ENCODE measurements at regions not wholly inside any gene's neighbourhood (a gene's known extent, or its start where the extent isn't known, plus 50 kb on each side); places are given as distances from the start of the nearest gene placed in this dataset.

DNA sequence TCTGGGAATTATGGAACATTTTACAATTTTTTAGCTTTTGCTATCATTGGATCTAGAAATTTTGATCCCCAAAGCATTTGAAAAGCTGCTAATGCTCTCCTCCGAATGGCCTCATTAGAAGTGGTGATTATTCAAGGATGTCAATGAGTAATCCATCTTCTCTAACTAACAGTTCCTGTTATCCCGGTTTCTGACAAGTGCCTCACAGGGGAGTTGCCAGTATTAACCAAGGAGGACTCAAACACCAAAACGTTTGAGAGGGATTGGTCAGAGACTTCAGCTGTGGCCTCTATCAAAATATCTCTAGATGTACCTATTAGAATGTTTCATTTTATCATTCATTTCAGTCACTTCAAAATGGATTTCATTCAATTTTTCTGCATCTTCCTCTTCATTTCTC, 208.3 kb upstream of the ITGA1 start:
- H3K9me3 ChIP-seq (ENCODE audit: control insufficient read depth in 3 of 3, low read length in 3 of 3), result no peaks in the 10 kb centered on the region
- no peak overlapping the region for H3K4me3 ChIP-seq (ENCODE audit: low read length in 3 of 3)
- H3K4me1 ChIP-seq (ENCODE audit: control insufficient read depth in 3 of 3, insufficient read depth in 3 of 3, low read length in 3 of 3), result no peaks in the 10 kb centered on the region
- H3K27ac ChIP-seq (ENCODE audit: low read depth, low read length), result no peak overlapping the region
- H3K36me3 ChIP-seq (ENCODE audit: control insufficient read depth in 3 of 3, insufficient read depth in 3 of 3, low read length in 3 of 3), result no peaks in the 10 kb centered on the region
- H3K9ac ChIP-seq (ENCODE audit: low read depth in 1 of 3, low read length in 3 of 3), result no peak overlapping the region
- H3K27me3 ChIP-seq (ENCODE audit: control insufficient read depth in 3 of 3, insufficient read depth in 3 of 3, low read length in 3 of 3), result no peaks in the 10 kb centered on the region

DNA sequence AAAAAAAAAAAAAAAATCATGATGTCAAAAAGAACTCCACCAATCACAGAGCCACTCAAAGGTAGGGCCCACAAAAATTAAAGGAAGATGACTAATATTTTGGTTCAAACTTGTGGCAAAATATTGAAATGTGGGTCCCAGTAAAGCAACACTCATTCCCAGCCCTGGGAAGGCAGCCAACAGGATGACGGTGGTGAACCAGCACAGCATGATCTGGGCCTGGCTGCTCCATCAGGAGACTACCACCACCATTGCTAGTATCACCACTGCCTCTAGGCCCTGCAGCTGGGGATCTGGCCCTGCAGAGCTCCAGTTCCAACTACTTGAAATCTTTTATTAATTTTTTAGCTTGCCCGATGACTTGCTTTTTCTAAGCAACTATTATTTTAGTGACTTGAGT, 206.8 kb upstream of the ITGA1 start:
- Histone ChIP-seq H3K9ac (ENCODE audit: low read depth in 1 of 3, low read length in 3 of 3) (no peak overlapping the region), H3K27ac (ENCODE audit: low read depth, low read length) (no peak overlapping the region), H3K27me3 (ENCODE audit: control insufficient read depth in 3 of 3, insufficient read depth in 3 of 3, low read length in 3 of 3) (no peaks in the 10 kb centered on the region), H3K36me3 (ENCODE audit: control insufficient read depth in 3 of 3, insufficient read depth in 3 of 3, low read length in 3 of 3) (no peaks in the 10 kb centered on the region), H3K4me1 (ENCODE audit: control insufficient read depth in 3 of 3, insufficient read depth in 3 of 3, low read length in 3 of 3) (no peaks in the 10 kb centered on the region), H3K4me3 (ENCODE audit: low read length in 3 of 3) (no peak overlapping the region), H3K9me3 (ENCODE audit: control insufficient read depth in 3 of 3, low read length in 3 of 3) (no peaks in the 10 kb centered on the region)

DNA sequence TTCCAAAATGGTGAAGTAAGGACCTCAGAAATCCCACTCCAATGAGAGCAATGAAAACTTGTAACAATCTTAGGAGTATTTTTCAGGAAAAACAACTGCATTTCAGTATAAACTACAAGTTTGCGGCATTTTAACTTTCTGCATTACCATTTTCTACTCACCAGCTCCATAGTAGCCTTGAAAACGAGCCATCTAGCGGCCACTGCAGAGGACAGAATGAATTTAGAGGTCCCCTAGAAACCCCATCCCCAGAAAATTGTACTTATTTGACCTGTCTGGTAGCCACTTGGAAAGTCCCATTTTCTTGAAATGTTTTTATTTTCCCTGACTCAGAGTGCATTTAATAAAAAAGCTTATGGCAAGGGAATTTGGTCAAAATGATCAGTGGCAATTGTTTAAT, 205.4 kb upstream of the ITGA1 start:
- Histone ChIP-seq H3K27ac (ENCODE audit: low read depth, low read length) (no peak overlapping the region), H3K9ac (ENCODE audit: low read depth in 1 of 3, low read length in 3 of 3) (no peak overlapping the region), H3K9me3 (ENCODE audit: control insufficient read depth in 3 of 3, low read length in 3 of 3) (no peaks in the 10 kb centered on the region)

DNA sequence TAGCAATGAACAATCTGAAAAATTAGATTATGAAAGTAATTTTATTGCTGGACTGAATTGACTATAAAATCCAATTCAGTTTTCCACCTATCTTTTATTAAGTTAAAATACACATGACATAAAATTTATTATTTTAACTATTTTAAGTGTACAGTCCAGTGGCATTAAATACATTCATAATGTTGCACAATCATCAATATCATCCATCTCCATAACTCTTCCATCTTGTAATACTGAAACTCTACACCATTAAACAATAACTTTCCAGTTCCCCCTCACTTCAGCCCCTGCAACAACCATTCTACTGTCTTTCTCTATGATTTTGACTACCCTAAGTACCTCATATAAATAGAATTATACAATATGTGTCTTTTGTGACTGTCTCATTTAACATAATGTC, 200.6 kb upstream of the ITGA1 start:
- Histone ChIP-seq H3K9me3 (ENCODE audit: control insufficient read depth in 3 of 3, low read length in 3 of 3) (no peaks in the 10 kb centered on the region), H3K4me3 (ENCODE audit: low read length in 3 of 3) (no peak overlapping the region), H3K27me3 (ENCODE audit: control insufficient read depth in 3 of 3, insufficient read depth in 3 of 3, low read length in 3 of 3) (no peaks in the 10 kb centered on the region), H3K27ac (ENCODE audit: low read depth, low read length) (no peak overlapping the region), H3K9ac (ENCODE audit: low read depth in 1 of 3, low read length in 3 of 3) (no peak overlapping the region), H3K4me1 (ENCODE audit: control insufficient read depth in 3 of 3, insufficient read depth in 3 of 3, low read length in 3 of 3) (no peaks in the 10 kb centered on the region), H3K36me3 (ENCODE audit: control insufficient read depth in 3 of 3, insufficient read depth in 3 of 3, low read length in 3 of 3) (no peaks in the 10 kb centered on the region)

More for the DNA sequence above, 205.4 kb upstream of the ITGA1 start:
- no peaks in the 10 kb centered on the region for H3K27me3 ChIP-seq (ENCODE audit: control insufficient read depth in 3 of 3, insufficient read depth in 3 of 3, low read length in 3 of 3)
- H3K4me1 ChIP-seq (ENCODE audit: control insufficient read depth in 3 of 3, insufficient read depth in 3 of 3, low read length in 3 of 3), result no peaks in the 10 kb centered on the region
- no peak overlapping the region for H3K4me3 ChIP-seq (ENCODE audit: low read length in 3 of 3)
- no peaks in the 10 kb centered on the region for H3K36me3 ChIP-seq (ENCODE audit: control insufficient read depth in 3 of 3, insufficient read depth in 3 of 3, low read length in 3 of 3)

DNA sequence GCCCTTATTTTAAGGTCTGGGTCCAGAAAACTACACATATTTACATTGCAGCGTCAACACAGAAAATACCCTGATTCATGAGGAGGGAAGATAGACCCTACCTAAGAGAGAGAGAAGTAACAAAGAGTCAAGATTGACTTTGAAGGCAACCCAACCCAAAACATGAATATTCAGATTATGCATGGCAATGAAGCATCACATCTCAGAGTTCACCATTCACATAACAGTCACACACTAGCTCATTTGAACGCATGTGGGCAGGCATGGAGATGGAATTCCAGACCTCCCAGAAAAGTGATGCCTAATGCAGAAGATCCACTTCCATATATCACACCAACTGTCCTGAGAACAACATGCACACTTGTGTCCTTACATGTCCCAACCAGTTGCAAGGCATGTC, 190.1 kb upstream of the ITGA1 start:
- Histone ChIP-seq H3K4me3 (ENCODE audit: low read length in 3 of 3) (no peak overlapping the region), H3K27ac (ENCODE audit: low read depth, low read length) (no peak overlapping the region)

DNA sequence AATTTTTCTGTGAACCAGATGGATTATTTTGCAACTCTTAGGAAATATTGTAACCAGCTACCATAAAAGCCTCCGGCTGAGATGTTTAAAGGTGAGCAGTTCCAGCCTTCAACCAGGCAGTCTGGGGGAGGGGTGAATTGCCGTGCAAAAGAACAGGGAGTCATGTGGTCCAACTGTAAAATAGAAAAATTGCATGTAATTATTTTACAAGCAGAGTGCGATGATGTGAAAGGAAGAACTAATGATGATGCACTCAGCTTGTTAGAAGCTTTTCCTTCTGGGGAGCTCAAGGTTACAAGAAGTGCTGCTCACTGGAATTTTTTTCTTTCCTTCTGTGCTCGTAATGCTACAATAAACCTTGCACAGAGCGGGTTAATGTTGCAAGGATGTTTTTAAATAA, 188.7 kb upstream of the ITGA1 start:
- H3K27ac ChIP-seq (ENCODE audit: low read depth, low read length), result no peak overlapping the region
- H3K27me3 ChIP-seq (ENCODE audit: control insufficient read depth in 3 of 3, insufficient read depth in 3 of 3, low read length in 3 of 3), result no peaks in the 10 kb centered on the region
- no peaks in the 10 kb centered on the region for H3K4me1 ChIP-seq (ENCODE audit: control insufficient read depth in 3 of 3, insufficient read depth in 3 of 3, low read length in 3 of 3)
- no peak overlapping the region for H3K4me3 ChIP-seq (ENCODE audit: low read length in 3 of 3)
- H3K9me3 ChIP-seq (ENCODE audit: control insufficient read depth in 3 of 3, low read length in 3 of 3), result peaks cover 0 to 3% (median 0%) of the 10 kb centered on the region in 3 donors
- H3K9ac ChIP-seq (ENCODE audit: low read depth in 1 of 3, low read length in 3 of 3), result no peak overlapping the region
- H3K36me3 ChIP-seq (ENCODE audit: control insufficient read depth in 3 of 3, insufficient read depth in 3 of 3, low read length in 3 of 3), result no peaks in the 10 kb centered on the region

More for the DNA sequence above, 190.1 kb upstream of the ITGA1 start:
- H3K9ac ChIP-seq (ENCODE audit: low read depth in 1 of 3, low read length in 3 of 3), result no peak overlapping the region
- H3K27me3 ChIP-seq (ENCODE audit: control insufficient read depth in 3 of 3, insufficient read depth in 3 of 3, low read length in 3 of 3), result no peaks in the 10 kb centered on the region
- H3K36me3 ChIP-seq (ENCODE audit: control insufficient read depth in 3 of 3, insufficient read depth in 3 of 3, low read length in 3 of 3), result no peaks in the 10 kb centered on the region
- H3K4me1 ChIP-seq (ENCODE audit: control insufficient read depth in 3 of 3, insufficient read depth in 3 of 3, low read length in 3 of 3), result no peaks in the 10 kb centered on the region
- peaks cover 0 to 3% (median 0%) of the 10 kb centered on the region in 3 donors for H3K9me3 ChIP-seq (ENCODE audit: control insufficient read depth in 3 of 3, low read length in 3 of 3)

DNA sequence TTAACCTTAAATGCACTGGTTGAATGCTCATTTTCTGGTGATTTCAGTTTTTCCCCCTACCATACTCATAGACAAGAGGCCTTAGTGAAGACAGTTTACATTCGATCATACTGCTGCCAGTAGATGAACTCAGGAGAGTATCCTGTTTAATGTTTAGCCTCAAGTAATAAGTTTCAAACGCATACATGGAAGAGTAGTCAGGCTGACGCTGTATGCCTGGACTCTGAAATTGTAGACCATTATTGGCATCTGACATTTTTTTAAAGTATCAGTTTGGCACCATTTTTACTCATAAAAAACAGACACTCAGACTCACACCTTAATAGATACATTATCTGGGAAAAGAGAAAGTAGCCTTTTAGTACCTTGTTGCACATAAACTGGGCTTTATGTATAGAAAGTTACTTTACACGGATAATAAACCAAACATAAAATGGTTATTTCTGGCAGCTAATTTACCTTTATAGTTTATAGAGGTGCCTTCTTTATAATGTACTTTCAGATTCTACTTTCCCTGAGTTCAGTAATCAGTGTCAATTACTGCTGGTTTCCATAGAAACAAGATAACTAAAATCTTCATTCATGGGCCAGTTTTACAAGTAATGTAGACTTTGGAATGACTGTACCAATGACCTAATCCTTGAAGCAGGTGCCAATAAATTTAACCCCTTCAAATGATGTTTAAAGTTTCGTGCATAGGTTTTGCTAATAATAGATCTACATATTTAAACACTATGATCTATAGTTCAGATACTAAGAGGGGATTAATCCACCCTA, 183.8 kb upstream of the ITGA1 start:
- Histone ChIP-seq H3K4me1 (ENCODE audit: control insufficient read depth in 3 of 3, insufficient read depth in 3 of 3, low read length in 3 of 3) (no peaks in the 10 kb centered on the region), H3K9ac (ENCODE audit: low read depth in 1 of 3, low read length in 3 of 3) (no peak overlapping the region), H3K27ac (ENCODE audit: low read depth, low read length) (no peak overlapping the region), H3K4me3 (ENCODE audit: low read length in 3 of 3) (no peak overlapping the region), H3K27me3 (ENCODE audit: control insufficient read depth in 3 of 3, insufficient read depth in 3 of 3, low read length in 3 of 3) (no peaks in the 10 kb centered on the region), H3K36me3 (ENCODE audit: control insufficient read depth in 3 of 3, insufficient read depth in 3 of 3, low read length in 3 of 3) (no peaks in the 10 kb centered on the region), H3K9me3 (ENCODE audit: control insufficient read depth in 3 of 3, low read length in 3 of 3) (no peaks in the 10 kb centered on the region)

DNA sequence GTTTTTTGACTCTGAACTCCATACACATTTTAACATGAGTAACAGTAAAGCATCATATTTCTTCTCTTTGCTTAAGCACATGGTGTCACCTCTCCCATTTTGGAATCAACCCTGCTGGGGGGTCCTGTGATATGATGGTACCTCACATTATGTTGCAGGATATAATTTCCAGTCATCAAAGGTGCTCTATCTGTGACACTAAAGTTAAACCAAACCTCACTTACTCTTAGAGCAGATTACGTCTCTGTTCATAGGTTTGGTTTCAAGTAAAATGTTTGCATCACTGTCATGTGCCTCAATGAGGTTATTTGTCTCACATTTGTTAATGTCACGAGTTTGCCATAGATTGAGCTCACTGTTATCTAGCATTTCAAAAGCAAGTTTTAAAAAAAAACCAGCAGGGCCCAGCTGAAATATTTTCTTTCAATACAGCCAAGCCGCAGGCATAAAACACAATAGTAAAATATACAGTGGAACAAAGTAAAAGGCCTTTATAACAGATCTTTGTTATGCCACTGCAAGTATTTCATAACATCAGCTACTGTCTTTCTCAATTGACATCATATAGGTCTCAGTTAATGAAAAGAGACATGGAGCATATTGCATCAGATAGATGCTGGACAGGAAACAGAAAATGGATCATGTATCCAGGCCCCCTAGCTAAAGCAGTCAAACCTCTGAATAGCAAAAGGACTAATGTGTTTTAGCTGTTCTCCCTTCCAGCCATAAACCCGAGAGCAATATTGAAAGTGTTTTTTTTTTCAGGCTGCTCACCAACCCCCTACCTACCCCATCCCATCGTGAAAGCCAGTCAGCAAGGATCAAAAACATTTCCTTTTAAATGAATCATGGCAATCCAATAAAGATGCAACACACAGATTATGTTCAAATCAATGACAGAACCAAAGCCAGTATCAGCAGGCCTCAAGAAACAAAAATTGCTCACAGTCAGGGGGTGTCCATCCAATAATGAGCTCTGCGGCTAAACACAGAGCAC, 182.1 kb upstream of the ITGA1 start:
- H3K4me1 ChIP-seq (ENCODE audit: control insufficient read depth in 3 of 3, insufficient read depth in 3 of 3, low read length in 3 of 3), result no peaks in the 10 kb centered on the region
- H3K9ac ChIP-seq (ENCODE audit: low read depth in 1 of 3, low read length in 3 of 3), result no peak overlapping the region
- H3K9me3 ChIP-seq (ENCODE audit: control insufficient read depth in 3 of 3, low read length in 3 of 3), result no peaks in the 10 kb centered on the region
- no peaks in the 10 kb centered on the region for H3K36me3 ChIP-seq (ENCODE audit: control insufficient read depth in 3 of 3, insufficient read depth in 3 of 3, low read length in 3 of 3)
- no peak overlapping the region for H3K27ac ChIP-seq (ENCODE audit: low read depth, low read length)
- no peak overlapping the region for H3K4me3 ChIP-seq (ENCODE audit: low read length in 3 of 3)
- H3K27me3 ChIP-seq (ENCODE audit: control insufficient read depth in 3 of 3, insufficient read depth in 3 of 3, low read length in 3 of 3), result no peaks in the 10 kb centered on the region

DNA sequence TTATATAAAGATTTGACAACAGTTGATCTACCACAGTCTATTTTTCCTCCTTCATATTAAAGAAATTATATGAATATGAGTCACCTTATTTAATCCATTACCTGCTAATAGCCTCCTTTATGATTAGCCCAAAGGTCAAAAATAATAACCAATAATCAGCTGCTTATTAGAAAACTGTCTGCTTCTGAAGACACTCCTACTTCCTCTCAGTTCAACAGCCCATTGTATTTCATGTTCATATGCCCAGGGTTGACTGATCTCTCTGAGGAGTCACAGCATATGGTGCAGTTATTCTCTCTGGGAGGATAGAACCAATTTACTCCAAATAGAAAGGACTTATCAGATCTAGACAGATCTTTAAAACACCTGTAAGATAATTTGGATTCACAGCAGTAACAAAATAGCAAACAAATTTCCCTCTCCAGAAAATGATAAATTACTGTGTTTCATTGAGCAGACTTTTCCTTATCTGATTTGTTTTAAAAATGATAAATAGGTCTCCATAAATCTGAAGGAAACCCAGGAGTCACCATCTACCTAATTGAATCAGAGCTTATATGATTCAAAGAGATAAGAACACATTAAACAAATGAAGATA, 180.4 kb upstream of the ITGA1 start:
- Histone ChIP-seq H3K27ac (ENCODE audit: low read depth, low read length) (no peak overlapping the region), H3K4me1 (ENCODE audit: control insufficient read depth in 3 of 3, insufficient read depth in 3 of 3, low read length in 3 of 3) (no peaks in the 10 kb centered on the region), H3K36me3 (ENCODE audit: control insufficient read depth in 3 of 3, insufficient read depth in 3 of 3, low read length in 3 of 3) (no peaks in the 10 kb centered on the region), H3K9ac (ENCODE audit: low read depth in 1 of 3, low read length in 3 of 3) (no peak overlapping the region), H3K9me3 (ENCODE audit: control insufficient read depth in 3 of 3, low read length in 3 of 3) (no peaks in the 10 kb centered on the region), H3K4me3 (ENCODE audit: low read length in 3 of 3) (no peak overlapping the region), H3K27me3 (ENCODE audit: control insufficient read depth in 3 of 3, insufficient read depth in 3 of 3, low read length in 3 of 3) (no peaks in the 10 kb centered on the region)

DNA sequence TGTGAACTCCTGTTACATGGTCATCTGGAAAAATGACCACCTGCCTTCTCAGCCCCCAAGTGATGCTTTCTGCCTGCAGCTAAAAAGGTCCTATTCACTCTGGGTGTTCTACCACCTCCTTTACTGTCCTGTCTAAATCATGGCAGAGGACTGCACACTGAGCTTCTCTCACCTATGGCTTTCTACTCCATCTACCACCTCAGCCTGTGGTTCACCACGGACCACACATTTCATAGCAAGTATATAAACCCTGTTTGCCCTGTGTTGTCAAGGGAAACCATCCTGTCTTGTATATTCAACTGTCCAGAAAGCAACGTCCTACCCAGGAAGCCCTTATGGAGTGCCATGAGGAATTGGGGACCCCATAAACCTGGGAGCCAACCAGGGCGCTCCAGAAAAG, 167.4 kb upstream of the ITGA1 start:
- Histone ChIP-seq H3K4me1 (ENCODE audit: control insufficient read depth in 3 of 3, insufficient read depth in 3 of 3, low read length in 3 of 3) (no peaks in the 10 kb centered on the region), H3K9ac (ENCODE audit: low read depth in 1 of 3, low read length in 3 of 3) (no peak overlapping the region)

More for the DNA sequence above, 167.4 kb upstream of the ITGA1 start:
- no peak overlapping the region for H3K4me3 ChIP-seq (ENCODE audit: low read length in 3 of 3)
- H3K27ac ChIP-seq (ENCODE audit: low read depth, low read length), result no peak overlapping the region
- no peaks in the 10 kb centered on the region for H3K36me3 ChIP-seq (ENCODE audit: control insufficient read depth in 3 of 3, insufficient read depth in 3 of 3, low read length in 3 of 3)
- no peaks in the 10 kb centered on the region for H3K27me3 ChIP-seq (ENCODE audit: control insufficient read depth in 3 of 3, insufficient read depth in 3 of 3, low read length in 3 of 3)
- H3K9me3 ChIP-seq (ENCODE audit: control insufficient read depth in 3 of 3, low read length in 3 of 3), result no peaks in the 10 kb centered on the region

Data from skeletal muscle tissue (tissue), 3 donors.